Stomach (tissue), 4 donors: ENCODE measurements at regions not wholly inside any gene's neighbourhood (a gene's known extent, or its start where the extent isn't known, plus 50 kb on each side); places are given as distances from the start of the nearest gene placed in this dataset.
"Not testable (repeated sequence)": the region's sequence is repeated elsewhere in the genome, so short reads cannot be mapped to it uniquely, and the experiment has no call there.

Experiments
- POLR2A ChIP-seq, 4 donors: fragments of 450-650 bp; IDR thresholded peaks; one replicate each; pipeline ENCODE4 v1.6.1; 2016; ENCODE audit warnings: antibody characterized with exemption in 4 of 4, control low read depth in 2 of 4, mild to moderate bottlenecking in 1 of 4, moderate library complexity in 1 of 4
- POLR2AphosphoS5 ChIP-seq, 3 donors: sonication (generic); formaldehyde crosslinking; IDR thresholded peaks; one replicate each; pipeline ENCODE4 v1.6.1; 2016; ENCODE audit warnings: antibody characterized with exemption in 3 of 3
- TF ChIP-seq, protein P1 (sequence below), 7 experiments: fragments of 450-650 bp in 4 of 7; fragments of 200-600 bp in 3 of 7; sonication (generic) in 3 of 7; IDR thresholded peaks; one replicate each; pipeline ENCODE4 v1.5.1; 2016 to 2019; ENCODE audit warnings: antibody characterized with exemption in 7 of 7, control low read depth in 2 of 7, mild to moderate bottlenecking in 1 of 7

DNA sequence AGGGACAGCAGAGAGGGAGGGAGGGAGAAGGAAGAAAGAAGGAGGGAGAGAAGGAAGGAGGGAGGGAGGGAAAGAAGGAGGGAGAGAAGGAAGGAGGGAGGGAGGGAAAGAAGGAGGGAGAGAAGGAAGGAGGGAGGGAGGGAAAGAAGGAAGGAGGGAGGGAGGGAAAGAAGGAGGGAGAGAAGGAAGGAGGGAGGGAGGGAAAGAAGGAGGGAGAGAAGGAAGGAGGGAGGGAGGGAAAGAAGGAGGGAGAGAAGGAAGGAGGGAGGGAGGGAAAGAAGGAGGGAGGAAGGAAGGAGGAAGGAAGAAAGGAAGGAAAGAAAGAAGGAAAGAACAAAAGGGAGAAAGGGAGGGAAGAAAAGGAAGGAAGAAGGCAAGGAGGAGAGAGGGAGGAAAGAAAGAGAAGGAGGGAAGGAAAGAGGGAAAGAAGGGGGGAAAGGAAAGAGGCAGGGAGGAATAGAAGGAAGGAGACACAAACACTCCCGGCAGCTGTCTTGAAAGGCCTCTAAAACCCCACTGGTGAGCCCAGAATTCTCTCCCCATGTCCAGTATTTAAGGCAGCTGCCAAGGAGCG, 153.0 kb downstream of the TFAP2C start:
- TF ChIP-seq, protein P1, sequence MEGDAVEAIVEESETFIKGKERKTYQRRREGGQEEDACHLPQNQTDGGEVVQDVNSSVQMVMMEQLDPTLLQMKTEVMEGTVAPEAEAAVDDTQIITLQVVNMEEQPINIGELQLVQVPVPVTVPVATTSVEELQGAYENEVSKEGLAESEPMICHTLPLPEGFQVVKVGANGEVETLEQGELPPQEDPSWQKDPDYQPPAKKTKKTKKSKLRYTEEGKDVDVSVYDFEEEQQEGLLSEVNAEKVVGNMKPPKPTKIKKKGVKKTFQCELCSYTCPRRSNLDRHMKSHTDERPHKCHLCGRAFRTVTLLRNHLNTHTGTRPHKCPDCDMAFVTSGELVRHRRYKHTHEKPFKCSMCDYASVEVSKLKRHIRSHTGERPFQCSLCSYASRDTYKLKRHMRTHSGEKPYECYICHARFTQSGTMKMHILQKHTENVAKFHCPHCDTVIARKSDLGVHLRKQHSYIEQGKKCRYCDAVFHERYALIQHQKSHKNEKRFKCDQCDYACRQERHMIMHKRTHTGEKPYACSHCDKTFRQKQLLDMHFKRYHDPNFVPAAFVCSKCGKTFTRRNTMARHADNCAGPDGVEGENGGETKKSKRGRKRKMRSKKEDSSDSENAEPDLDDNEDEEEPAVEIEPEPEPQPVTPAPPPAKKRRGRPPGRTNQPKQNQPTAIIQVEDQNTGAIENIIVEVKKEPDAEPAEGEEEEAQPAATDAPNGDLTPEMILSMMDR (IDR thresholded peaks at IDR 0.05): not testable (repeated sequence)
- not testable (repeated sequence) for TF ChIP-seq POLR2AphosphoS5, POLR2A (IDR thresholded peaks at IDR 0.05)
